ENCODE measurements at regions not wholly inside any gene's neighbourhood (a gene's known extent, or its start where the extent isn't known, plus 50 kb on each side); places are given as distances from the start of the nearest gene placed in this dataset.

GRCh38 chr15:94631608-94632007 is 400.2 kb downstream of the MCTP2 start:
- Histone ChIP-seq H3K27me3 (ENCODE audit: control insufficient read depth, low read length) (peaks cover 5% of the 10 kb centered on the region; the same call in 1 of the 2 replicates), H3K9me2 (replicated peaks; ENCODE audit: control insufficient read depth, low read length) (no peaks in the 10 kb centered on the region), H3K4me2 (ENCODE audit: low read length) (no peak overlapping the region), H3F3A (ENCODE audit: control insufficient read depth, insufficient read depth) (no peaks in the 10 kb centered on the region), H3K9me3 (ENCODE audit: control insufficient read depth, insufficient read depth, low read length) (no peaks in the 10 kb centered on the region), H3K27ac (ENCODE audit: low read depth, low read length) (no peak overlapping the region), H4K20me1 (ENCODE audit: control insufficient read depth, insufficient read depth, low read depth, low read length) (no peaks in the 10 kb centered on the region), H3K36me3 (ENCODE audit: control insufficient read depth, low read length) (no peaks in the 10 kb centered on the region), H3K79me2 (ENCODE audit: control insufficient read depth, low read length) (no peaks in the 10 kb centered on the region), H3K4me3 (ENCODE audit: low read length) (no peak overlapping the region), H3K4me1 (ENCODE audit: control insufficient read depth, low read length) (peaks cover 8% of the 10 kb centered on the region)
- TF ChIP-seq, protein P1, sequence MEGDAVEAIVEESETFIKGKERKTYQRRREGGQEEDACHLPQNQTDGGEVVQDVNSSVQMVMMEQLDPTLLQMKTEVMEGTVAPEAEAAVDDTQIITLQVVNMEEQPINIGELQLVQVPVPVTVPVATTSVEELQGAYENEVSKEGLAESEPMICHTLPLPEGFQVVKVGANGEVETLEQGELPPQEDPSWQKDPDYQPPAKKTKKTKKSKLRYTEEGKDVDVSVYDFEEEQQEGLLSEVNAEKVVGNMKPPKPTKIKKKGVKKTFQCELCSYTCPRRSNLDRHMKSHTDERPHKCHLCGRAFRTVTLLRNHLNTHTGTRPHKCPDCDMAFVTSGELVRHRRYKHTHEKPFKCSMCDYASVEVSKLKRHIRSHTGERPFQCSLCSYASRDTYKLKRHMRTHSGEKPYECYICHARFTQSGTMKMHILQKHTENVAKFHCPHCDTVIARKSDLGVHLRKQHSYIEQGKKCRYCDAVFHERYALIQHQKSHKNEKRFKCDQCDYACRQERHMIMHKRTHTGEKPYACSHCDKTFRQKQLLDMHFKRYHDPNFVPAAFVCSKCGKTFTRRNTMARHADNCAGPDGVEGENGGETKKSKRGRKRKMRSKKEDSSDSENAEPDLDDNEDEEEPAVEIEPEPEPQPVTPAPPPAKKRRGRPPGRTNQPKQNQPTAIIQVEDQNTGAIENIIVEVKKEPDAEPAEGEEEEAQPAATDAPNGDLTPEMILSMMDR (IDR thresholded peaks at IDR 0.05; ENCODE audit: low read depth, low read length, poor library complexity, severe bottlenecking), result no peak
- TF ChIP-seq EZH2phosphoT487 (IDR thresholded peaks at IDR 0.05; ENCODE audit: borderline replicate concordance, low read length), result no peak

GRCh38 chr15:94638183-94638582 is 406.8 kb downstream of the MCTP2 start:
- no peak overlapping the region for H3K4me3 ChIP-seq (ENCODE audit: low read length)
- H3K9me2 ChIP-seq (replicated peaks; ENCODE audit: control insufficient read depth, low read length), result no peaks in the 10 kb centered on the region
- no peaks in the 10 kb centered on the region for H3K27me3 ChIP-seq (ENCODE audit: control insufficient read depth, low read length)
- H3K9me3 ChIP-seq (ENCODE audit: control insufficient read depth, insufficient read depth, low read length), result no peaks in the 10 kb centered on the region
- no peak overlapping the region for H3K27ac ChIP-seq (ENCODE audit: low read depth, low read length)
- H3K4me2 ChIP-seq (ENCODE audit: low read length), result no peak overlapping the region
- no peaks in the 10 kb centered on the region for H3K4me1 ChIP-seq (ENCODE audit: control insufficient read depth, low read length)
- TF ChIP-seq, protein P1 (IDR thresholded peaks at IDR 0.05; ENCODE audit: low read depth, low read length, poor library complexity, severe bottlenecking), result no peak
- no peak for TF ChIP-seq EZH2phosphoT487 (IDR thresholded peaks at IDR 0.05; ENCODE audit: borderline replicate concordance, low read length)
- no peaks in the 10 kb centered on the region for H3F3A ChIP-seq (ENCODE audit: control insufficient read depth, insufficient read depth)
- no peaks in the 10 kb centered on the region for H4K20me1 ChIP-seq (ENCODE audit: control insufficient read depth, insufficient read depth, low read depth, low read length)
- no peaks in the 10 kb centered on the region for H3K79me2 ChIP-seq (ENCODE audit: control insufficient read depth, low read length)
- no peaks in the 10 kb centered on the region for H3K36me3 ChIP-seq (ENCODE audit: control insufficient read depth, low read length)

DNA sequence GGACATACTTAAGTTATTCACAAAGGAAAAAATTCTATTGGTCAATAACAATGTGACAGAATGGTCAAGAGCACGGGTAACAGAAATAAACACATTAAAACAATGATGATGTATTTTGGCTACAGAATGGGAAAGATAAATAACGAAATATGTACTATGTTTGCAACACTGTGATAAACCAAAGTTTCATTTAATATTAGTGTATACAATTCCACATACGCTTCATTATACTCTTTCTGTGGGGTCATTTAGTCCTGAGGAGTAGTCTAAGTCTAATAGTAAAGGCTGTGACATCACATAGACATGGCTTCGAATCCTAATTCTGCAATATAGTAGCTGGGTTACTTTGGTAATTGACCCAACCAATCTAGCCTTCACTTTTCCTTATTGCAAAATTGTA is 408.3 kb downstream of the MCTP2 start:
- Histone ChIP-seq H3K9me2 (replicated peaks; ENCODE audit: control insufficient read depth, low read length) (no peaks in the 10 kb centered on the region), H3K36me3 (ENCODE audit: control insufficient read depth, low read length) (no peaks in the 10 kb centered on the region), H3K27me3 (ENCODE audit: control insufficient read depth, low read length) (no peaks in the 10 kb centered on the region), H3K79me2 (ENCODE audit: control insufficient read depth, low read length) (no peaks in the 10 kb centered on the region), H3K9me3 (ENCODE audit: control insufficient read depth, insufficient read depth, low read length) (no peaks in the 10 kb centered on the region), H3K4me1 (ENCODE audit: control insufficient read depth, low read length) (no peaks in the 10 kb centered on the region), H3F3A (ENCODE audit: control insufficient read depth, insufficient read depth) (no peaks in the 10 kb centered on the region), H3K27ac (ENCODE audit: low read depth, low read length) (no peak overlapping the region), H3K4me3 (ENCODE audit: low read length) (no peak overlapping the region), H3K4me2 (ENCODE audit: low read length) (no peak overlapping the region), H4K20me1 (ENCODE audit: control insufficient read depth, insufficient read depth, low read depth, low read length) (no peaks in the 10 kb centered on the region)
- TF ChIP-seq, protein P1 (IDR thresholded peaks at IDR 0.05; ENCODE audit: low read depth, low read length, poor library complexity, severe bottlenecking), result no peak
- TF ChIP-seq EZH2phosphoT487 (IDR thresholded peaks at IDR 0.05; ENCODE audit: borderline replicate concordance, low read length), result no peak

- Histone ChIP-seq H3K27ac (ENCODE audit: low read depth, low read length) (no peak overlapping the region), H3K4me2 (ENCODE audit: low read length) (no peak overlapping the region), H3K4me3 (ENCODE audit: low read length) (no peak overlapping the region), H3K27me3 (ENCODE audit: control insufficient read depth, low read length) (no peaks in the 10 kb centered on the region), H3K79me2 (ENCODE audit: control insufficient read depth, low read length) (no peaks in the 10 kb centered on the region), H3K9me2 (replicated peaks; ENCODE audit: control insufficient read depth, low read length) (no peaks in the 10 kb centered on the region), H3K4me1 (ENCODE audit: control insufficient read depth, low read length) (no peaks in the 10 kb centered on the region), H3F3A (ENCODE audit: control insufficient read depth, insufficient read depth) (no peaks in the 10 kb centered on the region), H3K36me3 (ENCODE audit: control insufficient read depth, low read length) (no peaks in the 10 kb centered on the region), H3K9me3 (ENCODE audit: control insufficient read depth, insufficient read depth, low read length) (no peaks in the 10 kb centered on the region), H4K20me1 (ENCODE audit: control insufficient read depth, insufficient read depth, low read depth, low read length) (no peaks in the 10 kb centered on the region)
- no peak for TF ChIP-seq EZH2phosphoT487 (IDR thresholded peaks at IDR 0.05; ENCODE audit: borderline replicate concordance, low read length)
- TF ChIP-seq, protein P1 (IDR thresholded peaks at IDR 0.05; ENCODE audit: low read depth, low read length, poor library complexity, severe bottlenecking), result no peak
Observed at GRCh38 chr15:94644433-94644832, 413.1 kb downstream of the MCTP2 start.

Measured in DOHH2 (cell line).